Skeletal muscle satellite cell (primary cell): ENCODE measurements at regions not wholly inside any gene's neighbourhood (a gene's known extent, or its start where the extent isn't known, plus 50 kb on each side); places are given as distances from the start of the nearest gene placed in this dataset.

Experiments
- H3K27me3 ChIP-seq: 2 replicates; pipeline ENCODE4 v1.7.0; 2013; ENCODE audit warnings: low read length; ENCODE audit not compliant: control insufficient read depth, insufficient read depth
- H3K36me3 ChIP-seq: 2 replicates; pipeline ENCODE4 v1.7.0; 2013; ENCODE audit warnings: mild to moderate bottlenecking, control low read depth, low read length; ENCODE audit not compliant: insufficient read depth
- H3K4me1 ChIP-seq: 2 replicates; pipeline ENCODE4 v1.7.0; 2013; ENCODE audit warnings: low read length; ENCODE audit not compliant: control insufficient read depth, insufficient read depth
- H3K4me2 ChIP-seq: 2 replicates; pipeline ENCODE4 v1.7.0; 2013; ENCODE audit warnings: mild to moderate bottlenecking, low read length
- H3K4me3 ChIP-seq: 2 replicates; pipeline ENCODE4 v1.7.0; 2013; ENCODE audit warnings: low read length
- H3K9ac ChIP-seq: 2 replicates; pipeline ENCODE4 v1.7.0; 2013; ENCODE audit warnings: mild to moderate bottlenecking, low read depth, low read length, moderate library complexity
- H3K9me3 ChIP-seq: replicated peaks from 2 replicates; pipeline ENCODE4 v1.7.0; 2013; ENCODE audit warnings: mild to moderate bottlenecking, control low read depth, low read length

DNA sequence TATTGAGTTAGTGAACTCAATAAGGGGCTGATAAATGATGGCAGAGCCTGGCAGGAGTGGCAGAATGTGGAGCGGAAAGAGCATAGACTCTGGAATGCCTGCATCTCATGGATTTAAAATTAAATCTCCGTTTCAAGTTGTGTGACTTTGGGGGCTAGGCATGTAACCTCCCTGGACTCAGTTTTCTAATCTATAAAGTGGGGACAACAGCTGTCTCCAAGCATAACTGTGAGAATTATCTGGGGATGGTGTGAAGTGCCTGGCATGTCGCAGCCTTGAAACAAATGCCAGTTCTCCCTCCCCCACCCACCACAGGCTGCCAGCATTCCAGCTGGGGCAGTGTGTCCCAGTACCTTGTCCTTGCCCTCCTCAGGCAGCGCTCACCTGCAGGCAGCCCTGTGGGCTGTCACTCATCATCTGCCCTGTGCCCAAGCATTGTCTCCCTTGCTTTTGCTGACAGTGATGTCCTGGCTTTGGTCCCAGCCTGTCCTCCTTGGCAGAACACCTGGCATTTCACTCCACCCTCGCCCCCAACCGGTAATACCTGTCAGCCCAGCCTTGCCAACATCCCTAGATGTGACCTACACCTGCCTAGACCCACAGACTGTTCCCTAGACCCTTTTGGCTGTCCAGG, 129.6 kb downstream of the MRM1 start:
- Histone ChIP-seq H3K4me3 (no peak overlapping the region), H3K4me1 (no peaks in the 10 kb centered on the region), H3K9me3 (no peaks in the 10 kb centered on the region), H3K27me3 (peaks cover 68% of the 10 kb centered on the region), H3K9ac (no peak overlapping the region), H3K36me3 (no peaks in the 10 kb centered on the region), H3K4me2 (no peak overlapping the region)

DNA sequence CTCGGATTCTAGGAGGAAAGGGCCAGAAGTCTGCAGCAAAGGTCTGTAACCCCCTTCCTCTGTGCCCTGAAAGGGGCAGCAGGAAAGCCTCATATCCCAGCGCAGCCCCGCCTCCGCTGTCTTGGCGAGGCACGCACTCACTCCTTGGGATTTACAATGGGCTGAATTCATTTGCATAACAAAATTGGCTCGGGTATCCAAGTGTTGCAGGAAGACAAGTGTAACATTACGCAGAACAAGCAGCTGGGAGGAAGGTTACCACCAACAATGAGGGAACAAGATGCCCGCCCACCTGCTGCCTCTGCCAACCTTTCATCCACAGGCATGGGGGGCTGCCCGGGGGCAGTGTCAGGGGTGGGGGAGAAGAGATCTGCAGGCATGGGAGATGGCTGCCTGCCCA, 130.4 kb downstream of the MRM1 start:
- no peak overlapping the region for H3K4me2 ChIP-seq
- no peaks in the 10 kb centered on the region for H3K36me3 ChIP-seq
- no peaks in the 10 kb centered on the region for H3K9me3 ChIP-seq
- H3K27me3 ChIP-seq, result peaks cover 65% of the 10 kb centered on the region
- no peak overlapping the region for H3K9ac ChIP-seq
- no peak overlapping the region for H3K4me3 ChIP-seq
- H3K4me1 ChIP-seq, result no peaks in the 10 kb centered on the region

DNA sequence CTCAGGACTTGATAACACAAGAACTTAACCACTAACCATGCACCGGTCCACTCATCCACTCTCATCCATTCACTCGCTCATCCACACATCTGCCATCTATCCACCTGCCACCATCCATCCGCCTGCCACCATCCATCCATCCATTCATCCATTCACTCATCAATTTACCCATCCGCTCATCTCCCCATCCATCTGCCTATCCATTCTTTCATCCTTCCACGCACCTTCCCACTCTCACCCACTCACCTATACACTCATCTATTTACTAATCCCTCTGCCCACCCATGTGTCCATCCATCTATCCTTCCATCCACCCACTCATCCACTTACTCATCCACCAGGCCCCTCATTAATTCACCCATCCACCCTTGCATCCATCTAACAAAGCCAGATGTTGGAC, 131.0 kb downstream of the MRM1 start:
- H3K4me3 ChIP-seq, result no peak overlapping the region
- H3K27me3 ChIP-seq, result peaks cover 64% of the 10 kb centered on the region
- H3K4me1 ChIP-seq, result no peaks in the 10 kb centered on the region
- no peaks in the 10 kb centered on the region for H3K9me3 ChIP-seq
- H3K4me2 ChIP-seq, result no peak overlapping the region
- no peaks in the 10 kb centered on the region for H3K36me3 ChIP-seq
- H3K9ac ChIP-seq, result no peak overlapping the region

DNA sequence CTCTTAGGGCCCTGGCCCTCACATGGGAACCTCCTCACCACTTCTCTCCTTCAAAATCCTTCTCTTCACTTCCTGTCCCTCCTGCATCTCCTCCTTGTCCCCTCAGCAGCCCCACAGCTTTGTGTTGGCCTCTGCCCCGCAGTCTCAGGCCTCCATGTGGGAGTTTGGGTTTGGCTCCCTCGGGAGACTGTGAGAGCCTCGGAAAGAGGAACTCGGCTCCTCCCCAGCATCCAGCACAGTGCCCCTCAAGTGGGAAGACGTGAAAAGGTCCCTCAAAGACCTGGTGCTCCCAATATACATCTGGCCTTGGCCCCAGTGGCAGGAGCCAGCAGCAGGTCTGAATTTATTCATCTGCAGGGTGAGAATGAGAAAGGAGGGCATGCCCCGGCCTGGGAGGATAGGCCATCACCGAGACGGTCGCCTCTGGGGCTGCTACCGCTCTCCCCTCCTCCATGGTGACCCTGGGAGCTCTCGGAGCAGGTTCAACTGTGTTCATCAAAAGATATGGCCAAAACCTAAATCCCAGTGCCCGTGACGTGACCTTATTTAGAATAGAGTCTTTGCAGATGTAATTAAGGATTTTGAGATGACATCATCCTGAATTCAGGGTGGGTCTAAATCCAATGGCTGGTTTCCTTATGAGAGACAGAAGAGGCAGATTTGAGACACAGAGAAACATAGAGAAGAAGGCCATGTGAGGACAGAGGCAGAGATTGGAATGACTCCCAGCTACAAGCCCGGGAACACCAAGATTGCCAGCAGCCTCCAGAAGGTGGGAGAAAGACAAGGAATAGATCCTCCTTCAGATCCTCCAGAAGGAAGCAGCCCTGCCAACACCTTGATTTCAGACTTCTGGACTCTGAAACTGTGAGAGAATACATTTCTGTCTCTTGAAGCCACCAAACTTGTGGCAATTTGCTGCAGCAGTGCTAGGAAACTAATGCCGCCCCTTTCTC, 135.1 kb downstream of the MRM1 start:
- Histone ChIP-seq H3K9ac (no peak overlapping the region), H3K4me1 (no peaks in the 10 kb centered on the region), H3K4me3 (no peak overlapping the region), H3K27me3 (peaks cover 37% of the 10 kb centered on the region), H3K36me3 (no peaks in the 10 kb centered on the region), H3K9me3 (no peaks in the 10 kb centered on the region), H3K4me2 (no peak overlapping the region)

DNA sequence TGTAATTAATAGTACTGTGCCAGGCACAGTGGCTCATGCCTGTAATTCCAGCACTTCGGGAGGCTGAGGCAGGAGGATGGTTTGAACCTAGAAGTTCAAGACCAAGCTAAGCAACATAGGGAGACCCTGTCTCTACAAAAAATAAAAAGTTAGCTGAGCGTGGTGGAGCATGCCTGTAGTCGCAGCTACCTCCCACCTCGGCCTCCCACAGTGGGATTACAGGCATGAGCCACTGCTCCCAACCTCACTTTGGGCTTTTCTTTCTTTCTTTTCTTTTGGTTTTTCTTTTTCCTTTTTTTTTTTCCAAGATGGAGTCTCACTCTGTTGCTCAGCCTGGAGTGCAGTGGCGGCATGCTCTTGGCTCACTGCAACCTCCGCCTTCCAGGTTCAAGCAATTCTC, 137.8 kb downstream of the MRM1 start:
- H3K4me3 ChIP-seq, result no peak overlapping the region
- H3K4me1 ChIP-seq, result no peaks in the 10 kb centered on the region
- H3K4me2 ChIP-seq, result no peak overlapping the region
- no peaks in the 10 kb centered on the region for H3K36me3 ChIP-seq
- H3K27me3 ChIP-seq, result peaks cover 34% of the 10 kb centered on the region
- no peaks in the 10 kb centered on the region for H3K9me3 ChIP-seq
- H3K9ac ChIP-seq, result no peak overlapping the region

DNA sequence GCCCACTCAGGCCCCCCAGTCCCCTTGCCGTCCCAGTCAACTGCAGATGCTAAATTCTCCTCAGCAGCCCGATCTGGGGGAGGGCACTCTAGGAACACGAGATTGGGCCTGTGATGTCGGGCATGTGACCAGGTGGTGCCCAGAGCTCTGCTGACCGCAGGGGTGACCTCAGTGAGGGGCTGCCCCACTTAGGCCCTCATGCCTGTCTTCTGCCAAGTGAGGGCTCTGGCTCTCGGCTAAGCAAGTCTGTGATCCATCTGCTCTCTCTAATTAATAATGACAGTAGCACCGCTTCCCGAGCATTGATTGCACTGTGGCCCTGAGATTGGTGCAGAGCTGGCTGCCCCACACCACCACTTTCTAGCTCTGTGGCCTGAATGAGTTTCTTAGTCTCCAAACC, 138.8 kb downstream of the MRM1 start:
- Histone ChIP-seq H3K9me3 (no peaks in the 10 kb centered on the region), H3K9ac (no peak overlapping the region), H3K4me2 (no peak overlapping the region), H3K27me3 (peaks cover 39% of the 10 kb centered on the region), H3K36me3 (no peaks in the 10 kb centered on the region), H3K4me1 (no peaks in the 10 kb centered on the region), H3K4me3 (no peak overlapping the region)

DNA sequence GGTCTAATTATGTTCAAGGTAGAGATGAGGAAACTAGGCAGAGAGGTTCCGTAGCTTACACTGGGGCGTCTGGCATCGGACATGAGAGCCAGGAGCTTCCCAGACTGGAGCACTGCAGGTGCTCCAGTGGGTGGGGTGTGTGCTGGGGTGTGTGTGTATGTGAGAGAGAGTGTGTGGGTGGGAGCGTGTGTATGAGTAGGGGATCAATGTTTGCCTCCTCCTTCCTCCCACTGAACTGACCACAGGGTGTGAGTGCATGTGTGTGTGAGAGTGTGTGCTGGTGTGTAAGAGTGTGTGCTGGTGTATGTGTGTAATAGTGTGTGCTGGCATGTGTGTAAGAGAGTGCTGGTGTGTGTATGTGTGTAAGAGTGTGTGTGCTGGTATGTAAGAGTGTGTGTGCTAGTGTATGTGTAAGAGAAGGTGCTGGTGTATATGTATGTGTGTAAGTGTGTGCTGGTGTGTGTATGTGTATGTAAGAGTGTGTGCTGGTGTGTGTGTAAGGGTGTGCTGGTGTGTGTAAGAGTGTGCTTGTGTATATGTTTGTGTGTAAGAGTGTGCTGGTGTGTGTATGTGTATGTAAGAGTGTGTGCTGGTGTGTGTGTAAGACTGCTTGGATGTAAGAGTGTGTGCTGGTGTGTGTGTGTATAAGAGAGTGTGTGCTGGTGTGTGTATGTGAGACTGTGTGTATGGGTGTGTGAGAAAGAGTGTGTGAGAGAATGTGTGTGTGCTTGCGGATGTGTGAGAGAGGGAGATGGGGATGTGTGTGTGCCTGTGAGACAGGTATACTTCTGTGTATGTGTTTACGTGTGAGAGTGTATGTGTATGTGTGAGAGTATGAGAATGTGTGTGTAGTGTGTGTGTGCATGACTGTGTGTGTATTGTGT, 139.9 kb downstream of the MRM1 start:
- Histone ChIP-seq H3K27me3 (peaks cover 46% of the 10 kb centered on the region), H3K4me3 (no peak overlapping the region)

DNA sequence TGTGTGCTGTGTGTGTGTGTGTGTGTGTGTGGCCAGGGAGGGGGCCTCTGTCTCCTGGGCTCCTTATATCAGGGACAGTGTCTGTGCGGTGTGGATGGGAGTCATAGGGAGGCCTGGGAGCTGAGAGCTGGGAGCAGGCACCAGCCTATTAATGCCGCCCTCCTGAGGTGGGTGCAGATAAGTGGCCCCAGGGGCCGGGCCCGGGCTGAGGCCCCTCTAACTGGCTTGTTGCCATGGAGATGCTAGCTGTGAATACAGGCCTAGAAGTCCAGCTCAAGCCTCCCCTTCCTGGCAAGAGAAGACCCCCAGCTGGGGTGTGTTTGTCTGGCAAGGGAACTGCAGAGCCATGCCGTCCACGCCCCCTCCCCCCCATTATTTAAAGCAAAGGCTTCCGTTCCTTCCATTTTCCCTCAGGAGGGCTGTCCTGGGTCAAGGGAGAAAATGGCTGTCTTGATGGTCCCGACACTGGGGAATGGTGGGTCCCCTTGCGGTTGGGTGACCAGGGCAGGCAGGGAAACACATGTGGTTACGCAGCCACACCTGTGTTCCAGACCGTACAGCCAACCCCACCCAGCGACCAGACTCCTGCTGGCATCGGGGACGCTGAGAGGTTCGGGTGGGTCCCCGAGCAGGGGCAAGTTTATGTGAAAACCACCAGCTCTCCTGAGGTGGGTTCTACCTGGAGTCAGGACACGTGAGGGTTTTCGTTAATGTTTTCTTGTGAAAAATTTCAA, 141.1 kb downstream of the MRM1 start:
- H3K27me3 ChIP-seq, result peaks cover 45% of the 10 kb centered on the region
- H3K4me3 ChIP-seq, result no peak overlapping the region
- no peaks in the 10 kb centered on the region for H3K4me1 ChIP-seq

More for the DNA sequence above, 139.9 kb downstream of the MRM1 start:
- Histone ChIP-seq H3K9me3 (no peaks in the 10 kb centered on the region), H3K4me1 (no peaks in the 10 kb centered on the region), H3K36me3 (no peaks in the 10 kb centered on the region), H3K4me2 (no peak overlapping the region), H3K9ac (no peak overlapping the region)

DNA sequence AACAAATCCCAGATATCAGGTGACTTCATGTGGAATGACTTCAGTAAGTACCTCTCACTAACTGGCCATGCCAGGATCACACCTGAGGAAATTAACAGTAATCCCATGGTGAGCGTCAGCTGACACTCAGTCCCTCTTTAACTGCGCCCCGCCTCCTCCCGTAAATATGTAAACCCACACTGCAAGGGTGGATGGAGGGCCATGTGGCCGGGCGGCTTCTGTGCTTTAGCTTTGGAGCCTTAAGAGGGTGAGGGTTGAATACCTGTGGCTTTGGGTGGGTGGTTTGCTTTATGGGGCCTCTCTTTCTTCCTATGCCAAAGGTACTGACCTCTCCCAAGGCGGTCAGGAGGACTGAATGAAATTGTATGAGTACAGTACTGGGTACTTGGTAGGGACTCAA, 141.7 kb downstream of the MRM1 start:
- Histone ChIP-seq H3K27me3 (peaks cover 45% of the 10 kb centered on the region), H3K4me1 (no peaks in the 10 kb centered on the region), H3K9me3 (no peaks in the 10 kb centered on the region), H3K36me3 (no peaks in the 10 kb centered on the region), H3K4me3 (no peak overlapping the region), H3K4me2 (no peak overlapping the region), H3K9ac (no peak overlapping the region)

More for the DNA sequence above, 141.1 kb downstream of the MRM1 start:
- Histone ChIP-seq H3K4me2 (no peak overlapping the region), H3K36me3 (no peaks in the 10 kb centered on the region), H3K9me3 (no peaks in the 10 kb centered on the region), H3K9ac (no peak overlapping the region)

DNA sequence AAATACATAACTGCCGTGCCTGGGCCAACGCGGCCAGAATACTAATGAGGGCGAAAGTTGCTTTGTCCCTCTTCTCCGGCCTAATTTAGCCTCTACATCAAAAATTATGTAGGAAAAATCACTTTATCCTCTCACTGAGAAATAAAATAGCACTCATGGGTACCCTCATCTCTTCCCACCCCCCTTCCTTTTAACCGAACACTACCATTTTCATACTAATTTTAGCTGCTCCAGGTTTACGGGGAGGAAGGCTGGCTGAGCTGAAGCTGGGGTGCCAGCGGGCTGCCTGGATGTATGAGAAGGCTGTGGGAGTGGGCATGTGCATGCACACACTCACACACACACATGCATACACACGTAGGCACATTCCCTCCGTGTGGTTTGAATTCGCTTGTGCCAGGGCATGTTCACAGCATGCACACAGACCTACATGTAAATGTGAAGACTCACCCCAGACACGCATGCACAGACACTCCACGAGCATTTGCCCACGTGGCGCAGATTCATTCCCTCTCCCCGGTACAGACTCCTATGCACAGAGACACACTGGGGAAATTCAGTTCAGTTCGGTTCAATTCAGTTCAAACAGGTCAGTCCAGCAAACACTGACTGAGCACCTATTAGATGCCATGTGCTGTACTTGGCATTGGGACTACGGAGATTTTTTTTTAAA, 145.1 kb downstream of the MRM1 start:
- no peak overlapping the region for H3K9ac ChIP-seq
- no peak overlapping the region for H3K4me3 ChIP-seq
- no peaks in the 10 kb centered on the region for H3K9me3 ChIP-seq
- peaks cover 64% of the 10 kb centered on the region for H3K27me3 ChIP-seq
- no peaks in the 10 kb centered on the region for H3K4me1 ChIP-seq
- no peak overlapping the region for H3K4me2 ChIP-seq
- no peaks in the 10 kb centered on the region for H3K36me3 ChIP-seq
